Ishikawa (cell line): ENCODE measurements at regions not wholly inside any gene's neighbourhood (a gene's known extent, or its start where the extent isn't known, plus 50 kb on each side); places are given as distances from the start of the nearest gene placed in this dataset.

ENCODE experiments used
- CEBPB ChIP-seq: IDR thresholded peaks from 2 replicates; pipeline ENCODE4 v1.6.1; 2012
- CREB1 ChIP-seq: IDR thresholded peaks from 2 replicates; pipeline ENCODE4 v1.6.1; 2012; ENCODE audit warnings: low read depth
- EGR1 ChIP-seq: IDR thresholded peaks from 2 replicates; pipeline ENCODE4 v1.6.1; 2012
- EP300 ChIP-seq: IDR thresholded peaks from 2 replicates; pipeline ENCODE4 v1.6.1; 2012; ENCODE audit warnings: borderline replicate concordance
- FOXM1 ChIP-seq: IDR thresholded peaks from 2 replicates; pipeline ENCODE4 v1.6.1; 2012; ENCODE audit warnings: low read depth, borderline replicate concordance
- NFIC ChIP-seq: IDR thresholded peaks from 2 replicates; pipeline ENCODE4 v1.6.1; 2012
- RAD21 ChIP-seq: IDR thresholded peaks from 2 replicates; pipeline ENCODE4 v1.6.1; 2012; ENCODE audit warnings: low read depth
- REST ChIP-seq: IDR thresholded peaks from 2 replicates; pipeline ENCODE4 v1.6.1; 2012; ENCODE audit warnings: low read depth, mild to moderate bottlenecking
- TAF1 ChIP-seq: IDR thresholded peaks from 2 replicates; pipeline ENCODE4 v1.6.1; 2012; ENCODE audit warnings: low read depth, mild to moderate bottlenecking
- TCF12 ChIP-seq: IDR thresholded peaks from 2 replicates; pipeline ENCODE4 v1.6.1; 2012; ENCODE audit warnings: low read depth
- TEAD4 ChIP-seq: IDR thresholded peaks from 2 replicates; pipeline ENCODE4 v1.6.1; 2012
- USF1 ChIP-seq: IDR thresholded peaks from 2 replicates; pipeline ENCODE4 v1.6.1; 2012
- YY1 ChIP-seq: IDR thresholded peaks from 2 replicates; pipeline ENCODE4 v1.6.1; 2012; ENCODE audit warnings: low read depth
- ZBTB7A ChIP-seq: IDR thresholded peaks from 2 replicates; pipeline ENCODE4 v1.6.1; 2012; ENCODE audit warnings: low read depth
- TF ChIP-seq, protein P1 (sequence below): IDR thresholded peaks from 2 replicates; pipeline ENCODE4 v1.6.1; 2012

GRCh38 chr7:118771672-118772071 is 547.2 kb downstream of the ANKRD7 start:
- TF ChIP-seq ZBTB7A, result no peak

DNA sequence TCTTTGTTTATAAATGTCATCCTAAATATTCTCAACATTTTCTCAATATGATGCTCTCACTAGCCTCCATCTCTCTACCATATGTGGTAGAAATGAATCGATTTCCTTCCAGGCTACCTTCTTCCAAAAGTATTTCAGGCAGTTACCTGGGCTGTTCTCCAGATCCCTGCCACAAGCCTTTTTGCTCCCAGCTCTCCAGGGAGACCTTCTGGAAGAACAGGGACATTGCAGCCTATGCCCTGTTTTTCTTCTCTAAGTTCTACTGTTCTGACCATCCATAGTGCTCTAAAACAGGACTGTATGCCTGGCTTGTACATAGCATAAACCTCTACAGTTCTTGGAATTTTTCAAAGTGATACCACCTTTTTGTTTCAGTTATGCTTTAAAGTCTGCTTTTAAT is 552.8 kb downstream of the ANKRD7 start:
- no peak for TF ChIP-seq REST
- TF ChIP-seq EGR1, result no peak
- no peak for TF ChIP-seq RAD21
- no peak for TF ChIP-seq USF1

- TF ChIP-seq USF1, result no peak
- no peak for TF ChIP-seq FOXM1
- no peak for TF ChIP-seq REST
- no peak for TF ChIP-seq TAF1
- TF ChIP-seq NFIC, result no peak
- TF ChIP-seq, protein P1, sequence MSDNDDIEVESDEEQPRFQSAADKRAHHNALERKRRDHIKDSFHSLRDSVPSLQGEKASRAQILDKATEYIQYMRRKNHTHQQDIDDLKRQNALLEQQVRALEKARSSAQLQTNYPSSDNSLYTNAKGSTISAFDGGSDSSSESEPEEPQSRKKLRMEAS, result no peak
- TF ChIP-seq TEAD4, result no peak
- no peak for TF ChIP-seq ZBTB7A
- no peak for TF ChIP-seq TCF12
- TF ChIP-seq RAD21, result no peak
- TF ChIP-seq CREB1, result no peak
- no peak for TF ChIP-seq YY1
- no peak for TF ChIP-seq CEBPB
- no peak for TF ChIP-seq EP300
- TF ChIP-seq EGR1, result no peak
Measured at GRCh38 chr7:118792682-118793081, 568.2 kb downstream of the ANKRD7 start.

- TF ChIP-seq TAF1 (no peak), CEBPB (no peak)
Measured at GRCh38 chr7:118793582-118793981, 569.1 kb downstream of the ANKRD7 start.

- TF ChIP-seq USF1, result no peak
- TF ChIP-seq RAD21, result no peak
- no peak for TF ChIP-seq TEAD4
- TF ChIP-seq YY1, result no peak
- no peak for TF ChIP-seq EP300
Measured at GRCh38 chr7:118794419-118794818, 569.9 kb downstream of the ANKRD7 start.

DNA sequence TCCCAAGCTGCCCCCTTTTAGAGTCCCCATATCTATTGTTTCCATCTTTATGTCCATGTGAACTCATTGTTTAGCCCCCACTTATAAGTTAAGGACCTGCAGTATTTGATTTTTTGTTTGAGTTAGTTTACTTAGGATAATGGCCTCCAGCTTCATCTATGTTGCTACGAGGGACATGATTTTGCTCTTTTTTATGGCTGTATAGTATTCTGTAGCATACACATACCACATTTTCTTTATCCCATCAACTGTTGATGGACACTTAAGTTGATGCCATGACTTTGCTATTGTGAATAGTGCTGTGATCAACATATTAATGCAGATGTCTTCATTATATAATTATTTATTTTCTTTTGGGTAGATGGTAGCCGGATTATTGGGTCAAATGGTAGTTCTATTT is 576.9 kb downstream of the ANKRD7 start:
- no peak for TF ChIP-seq ZBTB7A

GRCh38 chr7:118802726-118803125 is 578.2 kb downstream of the ANKRD7 start:
- TF ChIP-seq FOXM1 (no peak), TEAD4 (no peak), NFIC (no peak), EP300 (no peak), USF1 (no peak), TAF1 (no peak), RAD21 (no peak), REST (no peak), YY1 (no peak), EGR1 (no peak), CEBPB (no peak), TCF12 (no peak), ZBTB7A (no peak), CREB1 (no peak)
- TF ChIP-seq, protein P1, result no peak
